ENCODE measurements at regions not wholly inside any gene's neighbourhood (a gene's known extent, or its start where the extent isn't known, plus 50 kb on each side); places are given as distances from the start of the nearest gene placed in this dataset.

GRCh38 chr5:112608975-112609374 is 128.7 kb upstream of the APC start:
- DNase-seq (ENCODE audit: extremely low read depth in 1 of 11, low read depth in 9 of 11, low spot score in 4 of 11), result no peak

- no peak for DNase-seq (ENCODE audit: extremely low read depth in 1 of 11, low read depth in 9 of 11, low spot score in 4 of 11)
Observed at GRCh38 chr5:112612663-112613062, 125.0 kb upstream of the APC start.

GRCh38 chr5:112614285-112614684 is 123.4 kb upstream of the APC start:
- no peak for DNase-seq (ENCODE audit: extremely low read depth in 1 of 11, low read depth in 9 of 11, low spot score in 4 of 11)

GRCh38 chr5:112614986-112615385 is 122.7 kb upstream of the APC start:
- no peak for DNase-seq (ENCODE audit: extremely low read depth in 1 of 11, low read depth in 9 of 11, low spot score in 4 of 11)

- DNase-seq (ENCODE audit: extremely low read depth in 1 of 11, low read depth in 9 of 11, low spot score in 4 of 11), result no peak
Observed at GRCh38 chr5:112616812-112617547, 120.7 kb upstream of the APC start.

- no peak for DNase-seq (ENCODE audit: extremely low read depth in 1 of 11, low read depth in 9 of 11, low spot score in 4 of 11)
Observed at GRCh38 chr5:112625246-112625645, 112.4 kb upstream of the APC start.

- no peak for DNase-seq (ENCODE audit: extremely low read depth in 1 of 11, low read depth in 9 of 11, low spot score in 4 of 11)
Observed at GRCh38 chr5:112625689-112626438, 111.8 kb upstream of the APC start.

- DNase-seq (ENCODE audit: extremely low read depth in 1 of 11, low read depth in 9 of 11, low spot score in 4 of 11), result no peak
Observed at GRCh38 chr5:112626715-112627114, 111.0 kb upstream of the APC start.

GRCh38 chr5:112628214-112628980 is 109.3 kb upstream of the APC start:
- no peak for DNase-seq (ENCODE audit: extremely low read depth in 1 of 11, low read depth in 9 of 11, low spot score in 4 of 11)

GRCh38 chr5:112630246-112631009 is 107.3 kb upstream of the APC start:
- no peak for DNase-seq (ENCODE audit: extremely low read depth in 1 of 11, low read depth in 9 of 11, low spot score in 4 of 11)

- DNase-seq (ENCODE audit: extremely low read depth in 1 of 11, low read depth in 9 of 11, low spot score in 4 of 11), result no peak
Observed at GRCh38 chr5:112634166-112634565, 103.5 kb upstream of the APC start.

GRCh38 chr5:112634796-112635195 is 102.9 kb upstream of the APC start:
- no peak for DNase-seq (ENCODE audit: extremely low read depth in 1 of 11, low read depth in 9 of 11, low spot score in 4 of 11)

- no peak for DNase-seq (ENCODE audit: extremely low read depth in 1 of 11, low read depth in 9 of 11, low spot score in 4 of 11)
Observed at GRCh38 chr5:112635276-112635675, 102.4 kb upstream of the APC start.

- peak in 1 of 11 donors; percentile 25 for DNase-seq (ENCODE audit: extremely low read depth in 1 of 11, low read depth in 9 of 11, low spot score in 4 of 11)
Observed at GRCh38 chr5:112635771-112636731, 101.6 kb upstream of the APC start.

- no peak for DNase-seq (ENCODE audit: extremely low read depth in 1 of 11, low read depth in 9 of 11, low spot score in 4 of 11)
Observed at GRCh38 chr5:112636751-112637150, 100.9 kb upstream of the APC start.

- DNase-seq (ENCODE audit: extremely low read depth in 1 of 11, low read depth in 9 of 11, low spot score in 4 of 11), result no peak
Observed at GRCh38 chr5:112637343-112637742, 100.3 kb upstream of the APC start.

- no peak for DNase-seq (ENCODE audit: extremely low read depth in 1 of 11, low read depth in 9 of 11, low spot score in 4 of 11)
Observed at GRCh38 chr5:112640546-112640945, 97.1 kb upstream of the APC start.

- DNase-seq (ENCODE audit: extremely low read depth in 1 of 11, low read depth in 9 of 11, low spot score in 4 of 11), result no peak
Observed at GRCh38 chr5:112641515-112642110, 96.1 kb upstream of the APC start.
